GM21515 (cell line): ENCODE measurements at regions not wholly inside any gene's neighbourhood (a gene's known extent, or its start where the extent isn't known, plus 50 kb on each side); places are given as distances from the start of the nearest gene placed in this dataset.
"Not testable (repeated sequence)": the region's sequence is repeated elsewhere in the genome, so short reads cannot be mapped to it uniquely, and the experiment has no call there.

Source experiments
- ATAC-seq: cut with Tn5 transposase; IDR thresholded peaks from one replicate; pipeline ENCODE4 v1.9.1; 2021; ENCODE audit not compliant: unreplicated experiment

DNA sequence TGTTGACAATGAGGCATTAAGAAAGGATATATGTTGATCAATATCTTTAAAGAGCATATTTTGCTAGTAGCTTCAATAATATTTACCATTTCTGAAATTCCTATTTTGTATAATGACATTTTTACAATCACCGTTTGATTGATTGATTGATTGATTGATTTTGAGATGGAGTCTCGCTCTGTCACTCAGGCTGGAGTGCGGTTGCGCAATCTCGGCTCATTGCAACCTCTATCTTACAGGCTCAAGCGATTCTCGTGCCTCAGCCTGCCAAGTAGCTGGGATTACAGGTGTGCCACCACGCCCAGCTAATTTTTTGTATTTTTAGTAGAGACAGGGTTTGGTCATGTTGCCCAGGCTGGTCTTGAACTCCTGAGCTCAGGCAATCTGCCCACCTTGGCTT, 150.9 kb upstream of the TEX13D start:
- not testable (repeated sequence) for ATAC-seq

GRCh38 chrX:124190440-124190839, 142.0 kb upstream of the TEX13D start:
- no peak for ATAC-seq

DNA sequence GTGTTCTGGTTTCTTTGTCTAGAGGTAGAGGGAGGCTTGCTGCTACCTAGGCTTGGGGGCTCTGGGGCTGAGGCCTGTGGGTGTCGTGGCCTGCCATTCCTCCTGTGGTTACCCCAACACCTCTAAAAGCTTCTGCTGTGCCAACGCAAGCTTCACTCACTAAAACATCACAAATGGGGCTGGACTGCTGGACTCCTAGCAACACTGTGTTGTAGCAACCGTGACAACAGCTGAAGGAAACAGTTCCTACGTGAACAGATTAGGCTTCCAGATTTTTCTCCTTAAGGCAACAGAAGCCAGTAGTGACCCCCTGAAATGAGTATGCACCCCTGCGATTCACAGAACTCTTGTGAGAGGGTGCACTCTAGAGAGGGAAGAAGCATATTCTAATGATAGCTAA, 138.3 kb upstream of the TEX13D start:
- ATAC-seq: no peak

DNA sequence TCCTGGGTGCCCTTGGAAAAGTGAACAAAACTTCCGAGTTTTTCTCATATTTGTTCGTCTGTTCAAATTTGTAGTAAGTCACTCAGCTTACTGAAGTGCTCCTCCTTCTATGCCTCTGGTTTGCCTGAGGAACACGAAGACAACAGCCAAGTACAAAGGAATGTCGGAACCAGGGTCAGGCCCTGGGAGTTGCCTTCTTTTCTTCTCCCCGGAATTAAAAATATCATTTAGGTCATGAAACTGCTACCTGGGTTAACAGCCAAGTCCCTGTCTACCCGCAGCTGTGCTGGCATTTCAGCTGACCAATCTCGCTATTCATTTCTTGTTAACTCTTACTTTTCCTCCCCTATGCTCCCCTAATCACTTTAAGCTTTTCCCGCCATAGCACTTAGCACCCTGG, 137.6 kb upstream of the TEX13D start:
- ATAC-seq: no peak

- ATAC-seq: no peak
Measured at GRCh38 chrX:124203311-124203710, 129.1 kb upstream of the TEX13D start.

GRCh38 chrX:124208660-124209059, 123.8 kb upstream of the TEX13D start:
- no peak for ATAC-seq

GRCh38 chrX:124209792-124210576, 122.5 kb upstream of the TEX13D start:
- no peak for ATAC-seq

GRCh38 chrX:124211312-124211942, 121.0 kb upstream of the TEX13D start:
- ATAC-seq: no peak

DNA sequence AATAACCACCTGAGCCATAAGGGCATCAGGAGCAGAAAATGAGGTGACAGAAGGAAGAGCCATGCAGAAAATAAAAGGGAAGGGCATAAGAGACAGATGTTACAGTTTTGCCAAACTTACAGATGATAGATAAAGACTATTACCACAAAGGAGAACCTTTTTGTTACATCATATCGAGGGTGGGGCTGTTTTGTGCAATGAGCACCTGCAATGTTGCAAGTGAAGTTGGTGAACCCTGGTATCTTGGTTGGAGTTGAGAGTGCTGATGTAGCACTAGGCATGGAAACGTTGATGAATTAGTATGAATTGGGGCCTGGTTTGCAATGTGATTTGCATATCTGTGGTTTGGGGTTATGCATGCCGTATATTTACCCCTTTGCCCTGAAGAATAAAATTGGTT, 119.8 kb upstream of the TEX13D start:
- ATAC-seq: no peak

DNA sequence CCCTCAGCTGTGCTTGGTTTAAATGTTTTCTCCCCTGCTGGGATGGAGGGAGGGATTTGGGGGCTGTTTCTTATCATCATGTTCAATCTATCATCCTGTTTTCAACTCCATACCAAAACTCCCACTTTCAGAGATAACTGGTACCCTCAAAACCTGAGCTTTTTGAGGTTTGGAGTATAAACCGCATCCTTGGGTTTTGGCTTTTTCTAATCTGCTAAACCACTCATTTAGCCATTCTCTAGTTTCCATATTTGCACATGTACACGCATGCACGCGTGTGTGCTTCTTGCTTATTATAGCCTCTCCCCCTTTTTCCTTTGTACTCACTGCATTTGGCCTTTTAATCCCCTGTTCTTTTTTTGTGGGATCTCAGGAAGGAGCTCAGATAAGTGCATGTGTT, 116.7 kb upstream of the TEX13D start:
- no peak for ATAC-seq

DNA sequence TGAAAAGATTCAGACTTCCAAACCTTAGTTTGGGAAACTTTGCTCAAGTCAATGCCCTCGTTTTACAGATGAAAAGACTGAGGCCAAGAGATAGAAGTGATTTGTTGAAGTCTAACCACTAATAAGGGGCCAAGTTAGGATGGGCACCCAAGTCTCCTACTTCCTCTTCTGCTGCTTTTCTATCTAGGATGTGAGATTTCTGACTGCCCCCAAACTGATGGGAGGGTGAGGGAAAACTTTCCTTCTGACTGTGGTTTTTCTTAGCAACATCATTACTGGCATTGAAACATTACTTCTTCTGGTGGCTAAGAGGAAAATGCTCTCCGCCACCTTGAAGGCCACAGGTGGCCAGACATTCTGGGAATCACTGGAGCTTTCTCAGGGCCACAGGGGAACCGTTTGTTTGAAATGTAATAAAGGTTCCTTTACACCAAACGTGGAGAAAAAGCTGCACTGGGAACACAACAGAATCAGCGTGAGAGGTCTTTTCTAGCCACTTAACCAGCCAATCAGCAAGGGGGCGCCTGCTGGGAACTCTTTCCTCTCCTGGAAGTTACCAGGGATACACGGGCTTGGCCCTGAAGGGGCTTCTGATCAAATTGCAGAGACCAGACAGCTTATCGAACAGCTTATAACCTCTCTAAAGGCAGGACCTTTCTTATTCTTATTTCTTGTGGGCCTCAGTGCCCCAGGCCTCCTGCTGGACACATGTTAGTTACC, 115.9 kb upstream of the TEX13D start:
- no peak for ATAC-seq

- ATAC-seq: peak; percentile 77
Measured at GRCh38 chrX:124217304-124218251, 114.9 kb upstream of the TEX13D start.

DNA sequence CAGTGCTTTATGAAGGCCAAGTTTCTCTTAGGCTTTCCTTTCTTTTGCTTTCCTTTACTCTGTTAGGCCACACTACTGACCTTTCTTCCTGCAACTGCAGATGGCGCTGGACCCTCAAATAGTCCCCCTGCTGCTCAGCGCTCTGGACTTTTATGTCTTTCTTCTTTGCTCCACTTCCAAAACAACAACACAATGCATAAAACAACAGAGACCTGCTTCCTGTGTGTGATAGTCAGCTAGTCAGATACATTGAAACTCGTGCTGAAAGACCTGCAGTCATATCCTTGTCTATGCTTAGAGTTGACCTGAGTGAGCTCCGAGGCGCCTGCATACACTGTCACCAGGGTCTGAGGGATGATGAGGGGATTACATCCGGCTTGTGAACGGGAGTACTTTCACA, 108.9 kb upstream of the TEX13D start:
- no peak for ATAC-seq

- ATAC-seq: no peak
Measured at GRCh38 chrX:124224528-124224927, 107.9 kb upstream of the TEX13D start.

GRCh38 chrX:124226129-124226528, 106.3 kb upstream of the TEX13D start:
- ATAC-seq: no peak

- ATAC-seq: no peak
Measured at GRCh38 chrX:124228849-124229248, 103.6 kb upstream of the TEX13D start.

DNA sequence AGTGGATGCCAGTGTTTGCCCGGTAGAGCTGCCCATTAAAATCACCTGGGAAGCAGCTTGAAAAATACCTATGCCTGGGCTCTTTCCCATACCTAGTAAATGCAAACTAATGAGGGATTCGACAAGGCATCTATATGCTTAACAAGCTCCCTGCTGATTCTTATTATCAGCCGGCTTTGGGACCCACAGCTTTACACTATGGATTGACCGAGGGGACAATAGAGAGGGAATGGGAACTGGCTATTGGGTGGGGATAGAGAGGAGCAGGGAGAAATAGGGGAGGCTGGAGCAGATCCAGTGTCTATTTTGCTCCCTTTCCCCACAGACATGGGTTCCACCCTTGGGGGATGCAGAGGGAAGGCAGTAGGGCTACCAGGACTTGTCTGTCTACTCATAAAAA, 103.1 kb upstream of the TEX13D start:
- no peak for ATAC-seq

- ATAC-seq: no peak
Measured at GRCh38 chrX:124230655-124231450, 101.6 kb upstream of the TEX13D start.

DNA sequence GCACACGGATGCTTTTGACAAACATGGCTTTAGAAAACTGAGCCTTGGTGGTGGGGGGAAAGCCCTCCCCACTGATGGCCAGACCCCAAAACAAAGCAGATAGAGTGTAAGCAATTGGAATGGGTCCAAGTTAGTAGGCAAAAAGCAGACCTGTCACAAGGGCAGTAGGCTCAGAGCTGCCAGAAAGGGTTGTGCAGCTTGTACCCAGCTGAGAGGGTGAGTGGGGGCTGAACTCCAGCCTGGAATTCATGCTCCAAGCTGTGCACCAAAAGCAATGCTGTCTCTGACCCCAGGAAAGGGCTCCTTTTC, 101.1 kb upstream of the TEX13D start:
- ATAC-seq: no peak

DNA sequence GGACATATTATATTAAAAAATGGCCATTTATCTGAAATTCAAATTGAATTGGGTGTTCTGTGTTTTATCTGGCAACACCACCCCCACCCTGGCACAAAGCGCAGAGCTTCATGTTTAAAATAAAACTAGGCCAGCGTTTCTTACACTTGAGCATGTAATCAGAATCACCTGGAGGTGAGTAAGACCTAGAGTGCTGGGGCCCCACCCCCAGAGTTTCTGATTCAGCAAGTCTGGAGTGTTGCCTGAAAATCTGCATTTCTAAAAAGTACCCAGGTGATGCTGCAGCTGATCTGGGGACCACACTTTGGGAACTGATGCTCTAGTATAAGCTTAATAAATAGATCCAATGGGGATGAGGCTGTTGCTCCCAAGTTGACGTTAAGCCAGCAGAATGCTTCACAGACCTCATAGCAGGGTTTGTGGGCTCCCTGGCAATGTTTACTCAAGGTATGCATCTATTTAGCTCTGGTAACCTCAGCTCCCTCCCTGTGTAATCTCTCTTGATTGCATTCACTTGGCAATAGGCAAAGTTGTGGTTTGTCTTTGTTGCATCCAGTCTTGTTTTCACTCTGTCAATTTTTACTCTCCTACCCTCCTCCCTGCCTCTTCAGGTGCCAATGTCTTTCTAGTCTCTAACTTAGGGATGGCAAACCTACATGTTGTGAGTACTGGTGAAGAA, 99.8 kb upstream of the TEX13D start:
- peak; percentile 74 for ATAC-seq
